Embryonic facial prominence (tissue), 1 donor: ENCODE measurements at regions not wholly inside any gene's neighbourhood (a gene's known extent, or its start where the extent isn't known, plus 50 kb on each side); places are given as distances from the start of the nearest gene placed in this dataset.
"Not testable (repeated sequence)": the region's sequence is repeated elsewhere in the genome, so short reads cannot be mapped to it uniquely, and the experiment has no call there.

Experiments
- DNase-seq: peaks from one replicate; pipeline ENCODE4 v3.0.0-alpha.2; 2016; ENCODE audit errors: extremely low spot score

GRCh38 chr2:59276917-59277316, 1035.8 kb upstream of the FANCL start:
- DNase-seq = no peak

GRCh38 chr2:59276033-59276432, 1034.9 kb upstream of the FANCL start:
- DNase-seq = no peak

- no peak for DNase-seq
Observed at GRCh38 chr2:59266453-59266852, 1025.3 kb upstream of the FANCL start.

GRCh38 chr2:59259913-59260312, 1018.8 kb upstream of the FANCL start:
- DNase-seq = no peak

- no peak for DNase-seq
Observed at GRCh38 chr2:59256290-59256689, 1015.2 kb upstream of the FANCL start.

GRCh38 chr2:59254279-59254678, 1013.2 kb upstream of the FANCL start:
- DNase-seq = no peak

GRCh38 chr2:59250307-59250677, 1009.2 kb upstream of the FANCL start:
- DNase-seq = no peak

- no peak for DNase-seq
Observed at GRCh38 chr2:59249441-59250306, 1008.5 kb upstream of the FANCL start.

GRCh38 chr2:59239146-59239545, 998.0 kb upstream of the FANCL start:
- no peak for DNase-seq

GRCh38 chr2:59237311-59237710, 996.2 kb upstream of the FANCL start:
- DNase-seq = no peak

- DNase-seq = no peak
Observed at GRCh38 chr2:59236723-59237122, 995.6 kb upstream of the FANCL start.

GRCh38 chr2:59233920-59234319, 992.8 kb upstream of the FANCL start:
- DNase-seq = no peak

GRCh38 chr2:59233448-59233847, 992.3 kb upstream of the FANCL start:
- DNase-seq = no peak

GRCh38 chr2:59232394-59233165, 991.5 kb upstream of the FANCL start:
- DNase-seq = no peak

GRCh38 chr2:59226362-59226761, 985.2 kb upstream of the FANCL start:
- not testable (repeated sequence) for DNase-seq

GRCh38 chr2:59223742-59224141, 982.6 kb upstream of the FANCL start:
- no peak for DNase-seq

GRCh38 chr2:59217360-59217759, 976.2 kb upstream of the FANCL start:
- no peak for DNase-seq

GRCh38 chr2:59206361-59206760, 965.2 kb upstream of the FANCL start:
- DNase-seq = no peak

- DNase-seq = no peak
Observed at GRCh38 chr2:59204040-59204439, 962.9 kb upstream of the FANCL start.

- no peak for DNase-seq
Observed at GRCh38 chr2:59196491-59196890, 955.4 kb upstream of the FANCL start.

GRCh38 chr2:59195851-59196250, 954.7 kb upstream of the FANCL start:
- no peak for DNase-seq

- no peak for DNase-seq
Observed at GRCh38 chr2:59191781-59192180, 950.7 kb upstream of the FANCL start.

GRCh38 chr2:59190518-59190917, 949.4 kb upstream of the FANCL start:
- DNase-seq = no peak
